COLO829 (cell line): ENCODE measurements at regions not wholly inside any gene's neighbourhood (a gene's known extent, or its start where the extent isn't known, plus 50 kb on each side); places are given as distances from the start of the nearest gene placed in this dataset.
"Not testable (repeated sequence)": the region's sequence is repeated elsewhere in the genome, so short reads cannot be mapped to it uniquely, and the experiment has no call there.

ENCODE experiments used
- DNase-seq: peaks from one replicate; pipeline ENCODE4 v3.0.0; 2012; ENCODE audit warnings: low spot score

GRCh38 chr4:17060230-17060629 is 161.8 kb upstream of the LDB2 start:
- DNase-seq, result no peak

GRCh38 chr4:17058916-17059741 is 160.7 kb upstream of the LDB2 start:
- no peak for DNase-seq

- no peak for DNase-seq
Measured at GRCh38 chr4:17058536-17058915, 160.1 kb upstream of the LDB2 start.

GRCh38 chr4:17057035-17057434 is 158.6 kb upstream of the LDB2 start:
- no peak for DNase-seq

- no peak for DNase-seq
Measured at GRCh38 chr4:17055788-17056187, 157.3 kb upstream of the LDB2 start.

- no peak for DNase-seq
Measured at GRCh38 chr4:17045866-17046265, 147.4 kb upstream of the LDB2 start.

- no peak for DNase-seq
Measured at GRCh38 chr4:17038510-17039176, 140.2 kb upstream of the LDB2 start.

GRCh38 chr4:17033768-17034181 is 135.3 kb upstream of the LDB2 start:
- DNase-seq, result no peak

GRCh38 chr4:17033025-17033767 is 134.8 kb upstream of the LDB2 start:
- no peak for DNase-seq

GRCh38 chr4:17030543-17030942 is 132.1 kb upstream of the LDB2 start:
- peak; percentile 13 for DNase-seq

GRCh38 chr4:17029964-17030363 is 131.5 kb upstream of the LDB2 start:
- DNase-seq, result no peak

- no peak for DNase-seq
Measured at GRCh38 chr4:17029432-17029831, 131.0 kb upstream of the LDB2 start.

GRCh38 chr4:17027495-17027894 is 129.1 kb upstream of the LDB2 start:
- DNase-seq, result peak; percentile 62

- no peak for DNase-seq
Measured at GRCh38 chr4:17024425-17024824, 126.0 kb upstream of the LDB2 start.

- DNase-seq, result no peak
Measured at GRCh38 chr4:17020901-17021300, 122.5 kb upstream of the LDB2 start.

- no peak for DNase-seq
Measured at GRCh38 chr4:17020451-17020850, 122.0 kb upstream of the LDB2 start.

- DNase-seq, result not testable (repeated sequence)
Measured at GRCh38 chr4:17018621-17019020, 120.2 kb upstream of the LDB2 start.

- DNase-seq, result no peak
Measured at GRCh38 chr4:17018013-17018412, 119.6 kb upstream of the LDB2 start.

GRCh38 chr4:17013382-17014006 is 115.0 kb upstream of the LDB2 start:
- no peak for DNase-seq

- DNase-seq, result no peak
Measured at GRCh38 chr4:17012451-17012850, 114.0 kb upstream of the LDB2 start.

GRCh38 chr4:17010426-17011087 is 112.1 kb upstream of the LDB2 start:
- no peak for DNase-seq

- DNase-seq, result no peak
Measured at GRCh38 chr4:17009871-17010367, 111.5 kb upstream of the LDB2 start.
